ENCODE measurements at regions not wholly inside any gene's neighbourhood (a gene's known extent, or its start where the extent isn't known, plus 50 kb on each side); places are given as distances from the start of the nearest gene placed in this dataset.

DNA sequence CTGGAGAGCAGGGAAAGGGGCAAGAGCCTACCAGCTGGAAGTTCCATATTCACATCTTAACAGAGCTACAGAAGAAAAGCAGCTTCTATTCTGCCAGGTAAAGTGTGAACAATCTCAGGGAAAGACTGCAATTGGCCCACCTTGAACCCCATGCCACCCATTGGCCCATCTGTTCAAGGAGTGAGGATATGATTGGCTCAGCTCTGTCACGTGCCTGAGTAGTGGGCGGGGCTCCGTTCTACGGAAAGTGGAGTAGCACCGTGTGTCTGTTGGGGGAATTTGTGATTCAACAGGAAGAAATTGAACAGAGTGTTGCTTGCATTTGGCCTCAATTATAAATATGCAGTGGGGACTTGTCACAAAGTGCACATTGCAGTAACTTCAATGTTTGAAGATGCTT lies 81.8 kb downstream of the MINAR1 start:
- TF ChIP-seq POLR2A (IDR thresholded peaks at IDR 0.05) (no peak), CTCF (IDR thresholded peaks at IDR 0.05) (no peak)
